GM12891 (cell line): ENCODE measurements at regions not wholly inside any gene's neighbourhood (a gene's known extent, or its start where the extent isn't known, plus 50 kb on each side); places are given as distances from the start of the nearest gene placed in this dataset.

Experiments used
- POLR2A ChIP-seq: IDR thresholded peaks from 2 replicates; pipeline ENCODE4 v1.6.1; 2011; ENCODE audit warnings: low read depth, low read length, control low read depth
- POLR2AphosphoS5 ChIP-seq: IDR thresholded peaks from 2 replicates; pipeline ENCODE4 v1.6.1; 2011; ENCODE audit warnings: low read depth, low read length, control low read depth
- TAF1 ChIP-seq: IDR thresholded peaks from 2 replicates; pipeline ENCODE4 v1.6.1; 2011; ENCODE audit warnings: low read depth, low read length, control low read depth

DNA sequence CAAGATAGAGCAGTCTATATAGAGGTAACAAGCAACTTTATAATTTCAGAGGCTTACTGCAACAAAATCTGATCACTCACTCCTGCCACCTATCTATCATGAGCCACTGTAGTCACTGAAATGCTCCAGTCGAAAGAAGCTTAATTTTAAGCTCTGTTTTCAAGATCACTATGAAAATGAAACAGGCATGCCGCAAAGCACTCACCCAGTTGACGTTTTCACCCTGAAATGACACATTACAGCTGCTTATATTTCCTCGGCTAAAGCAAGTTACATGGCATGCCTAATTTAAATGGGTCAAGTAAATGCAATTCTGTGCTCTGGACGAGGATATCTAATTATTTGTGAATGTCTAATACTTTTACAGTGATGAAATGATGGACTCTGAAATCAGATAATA, 616.3 kb downstream of the FAM181B start:
- TF ChIP-seq POLR2A = no peak
- TF ChIP-seq TAF1 = no peak
- no peak for TF ChIP-seq POLR2AphosphoS5
